Brain microvascular endothelial cell (primary cell): ENCODE measurements at regions not wholly inside any gene's neighbourhood (a gene's known extent, or its start where the extent isn't known, plus 50 kb on each side); places are given as distances from the start of the nearest gene placed in this dataset.

Experiments
- DNase-seq: peaks from one replicate; pipeline ENCODE4 v3.0.0-alpha.2; 2020
- H3K27ac ChIP-seq: fragments of 250-450 bp; sonication (Bioruptor Pico); 2 replicates; pipeline ENCODE4 v1.5.1; 2020; ENCODE audit warnings: mild to moderate bottlenecking, moderate library complexity
- H3K27me3 ChIP-seq: fragments of 250-450 bp; sonication (Bioruptor Pico); replicated peaks from 2 replicates; pipeline ENCODE4 v1.5.1; 2020; ENCODE audit warnings: mild to moderate bottlenecking
- H3K36me3 ChIP-seq: fragments of 250-450 bp; sonication (Bioruptor Pico); replicated peaks from 2 replicates; pipeline ENCODE4 v1.5.1; 2020; ENCODE audit warnings: mild to moderate bottlenecking
- H3K4me3 ChIP-seq: 2 replicates; pipeline ENCODE4 v1.5.1; 2011; ENCODE audit warnings: low read depth, mild to moderate bottlenecking, control low read depth, low read length, moderate library complexity
- CTCF ChIP-seq: IDR thresholded peaks from 2 replicates; pipeline ENCODE4 v1.5.1; 2011; ENCODE audit warnings: low read depth, mild to moderate bottlenecking, moderate library complexity, low read length, control low read depth, inconsistent platforms; ENCODE audit errors: missing control alignments
- in situ Hi-C: cut with HindIII; loops from 2 replicates; pipeline ENCODE4 v1.10.0; 2017; ENCODE audit warnings: low sequenced_read_pairs, low pct_ligation_motif_present

GRCh38 chr9:115195912-115196311 is 78.0 kb upstream of the TNC start:
- Histone ChIP-seq H3K36me3 (no peaks in the 10 kb centered on the region), H3K27ac (no peak overlapping the region), H3K4me3 (no peak overlapping the region), H3K27me3 (no peaks in the 10 kb centered on the region)
- no peak for DNase-seq
- no peak for TF ChIP-seq CTCF
- in situ Hi-C loops, result no loop called here

- no peak for DNase-seq
- in situ Hi-C loops, result no loop called here
- no peak overlapping the region for H3K4me3 ChIP-seq
- H3K36me3 ChIP-seq, result no peaks in the 10 kb centered on the region
- H3K27me3 ChIP-seq, result no peaks in the 10 kb centered on the region
- H3K27ac ChIP-seq, result no peak overlapping the region
- TF ChIP-seq CTCF, result no peak
Observed at GRCh38 chr9:115196919-115197318, 79.0 kb upstream of the TNC start.

GRCh38 chr9:115198001-115198400 is 80.0 kb upstream of the TNC start:
- Histone ChIP-seq H3K4me3 (no peak overlapping the region), H3K36me3 (no peaks in the 10 kb centered on the region), H3K27me3 (no peaks in the 10 kb centered on the region), H3K27ac (no peak overlapping the region)
- in situ Hi-C loops, result no loop called here
- peak; percentile 74 for DNase-seq
- TF ChIP-seq CTCF, result no peak

- DNase-seq, result no peak
- no peak for TF ChIP-seq CTCF
- Histone ChIP-seq H3K4me3 (no peak overlapping the region), H3K27ac (no peak overlapping the region), H3K27me3 (no peaks in the 10 kb centered on the region), H3K36me3 (no peaks in the 10 kb centered on the region)
- in situ Hi-C loops, result no loop called here
Observed at GRCh38 chr9:115200711-115201505, 83.0 kb upstream of the TNC start.

GRCh38 chr9:115202181-115202580 is 84.2 kb upstream of the TNC start:
- H3K27ac ChIP-seq, result no peak overlapping the region
- in situ Hi-C loops, result no loop called here
- TF ChIP-seq CTCF, result no peak

More at GRCh38 chr9:115202181-115202580, 84.2 kb upstream of the TNC start:
- Histone ChIP-seq H3K4me3 (no peak overlapping the region), H3K36me3 (no peaks in the 10 kb centered on the region), H3K27me3 (no peaks in the 10 kb centered on the region)
- no peak for DNase-seq
